Prostate gland (tissue), 2 donors: ENCODE measurements at regions not wholly inside any gene's neighbourhood (a gene's known extent, or its start where the extent isn't known, plus 50 kb on each side); places are given as distances from the start of the nearest gene placed in this dataset.

Experiments used
- DNase-seq: peaks from one replicate; pipeline ENCODE4 v3.0.0-alpha.2; 2019; ENCODE audit warnings: low spot score
- H3K27ac ChIP-seq, 2 donors: fragments of 200-600 bp; sonication (generic); 2 replicates each; pipeline ENCODE4 v1.5.1; 2017 to 2019
- H3K27me3 ChIP-seq: fragments of 200-600 bp; sonication (generic); replicated peaks from 2 replicates; pipeline ENCODE4 v1.5.1; 2019; ENCODE audit not compliant: insufficient read depth
- H3K36me3 ChIP-seq, 2 donors: fragments of 200-600 bp; sonication (generic); 1 replicate in 1 of 2; 2 replicates in 1 of 2; pipeline versions ENCODE4 v1.5.1 to v1.8.1; 2017 to 2019
- H3K4me1 ChIP-seq: fragments of 200-600 bp; sonication (generic); replicated peaks from 2 replicates; pipeline ENCODE4 v1.5.1; 2019
- H3K4me3 ChIP-seq, 2 donors: fragments of 200-600 bp; sonication (generic); 2 replicates each; pipeline ENCODE4 v1.5.1; 2017 to 2019
- H3K9me3 ChIP-seq: fragments of 200-600 bp; sonication (generic); 2 replicates; pipeline ENCODE4 v1.5.1; 2017
- POLR2A ChIP-seq: fragments of 450-650 bp; IDR thresholded peaks from one replicate; pipeline ENCODE4 v1.6.1; 2016; ENCODE audit warnings: antibody characterized with exemption, mild to moderate bottlenecking
- POLR2AphosphoS5 ChIP-seq: sonication (generic); formaldehyde crosslinking; IDR thresholded peaks from one replicate; pipeline ENCODE4 v1.6.1; 2017; ENCODE audit warnings: antibody characterized with exemption
- WGBS: methylation state at CpG from one replicate; pipeline ENCODE4 v1.1.5; 2018; 5-methylcytosine and 5-hydroxymethylcytosine counted together
- intact Hi-C: fragments of 100-400 bp; cut with DNase I; formaldehyde crosslinking; loops from one replicate; pipeline ENCODE4 v1.14.2; 2022
- TF ChIP-seq, protein P1 (sequence below), 4 experiments: fragments of 200-600 bp in 2 of 4; fragments of 450-650 bp in 2 of 4; sonication (generic) in 2 of 4; IDR thresholded peaks; 1 replicate in 3 of 4; 2 replicates in 1 of 4; pipeline ENCODE4 v1.5.1; 2016 to 2019; ENCODE audit warnings: antibody characterized with exemption in 4 of 4, mild to moderate bottlenecking in 2 of 4, moderate library complexity in 2 of 4

DNA sequence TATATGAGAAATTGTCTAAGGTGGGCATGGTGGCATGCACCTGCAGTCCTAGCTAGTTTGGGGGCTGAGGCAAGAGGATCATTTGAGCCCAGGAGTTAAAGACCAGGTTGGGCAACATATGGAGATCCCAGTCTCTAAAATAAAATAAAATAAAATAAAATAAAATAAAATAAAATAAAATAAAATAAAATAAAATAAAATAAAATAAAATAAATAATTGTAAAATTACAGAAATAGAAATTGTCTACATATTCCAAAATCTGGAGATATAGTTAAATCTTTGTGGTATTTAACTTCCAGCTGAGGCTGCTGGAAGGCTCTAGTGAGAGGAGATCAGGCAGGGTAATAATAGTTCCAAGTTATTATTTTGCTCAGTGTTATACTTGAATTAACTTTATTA lies 1432.1 kb upstream of the CDH2 start:
- TF ChIP-seq, protein P1, sequence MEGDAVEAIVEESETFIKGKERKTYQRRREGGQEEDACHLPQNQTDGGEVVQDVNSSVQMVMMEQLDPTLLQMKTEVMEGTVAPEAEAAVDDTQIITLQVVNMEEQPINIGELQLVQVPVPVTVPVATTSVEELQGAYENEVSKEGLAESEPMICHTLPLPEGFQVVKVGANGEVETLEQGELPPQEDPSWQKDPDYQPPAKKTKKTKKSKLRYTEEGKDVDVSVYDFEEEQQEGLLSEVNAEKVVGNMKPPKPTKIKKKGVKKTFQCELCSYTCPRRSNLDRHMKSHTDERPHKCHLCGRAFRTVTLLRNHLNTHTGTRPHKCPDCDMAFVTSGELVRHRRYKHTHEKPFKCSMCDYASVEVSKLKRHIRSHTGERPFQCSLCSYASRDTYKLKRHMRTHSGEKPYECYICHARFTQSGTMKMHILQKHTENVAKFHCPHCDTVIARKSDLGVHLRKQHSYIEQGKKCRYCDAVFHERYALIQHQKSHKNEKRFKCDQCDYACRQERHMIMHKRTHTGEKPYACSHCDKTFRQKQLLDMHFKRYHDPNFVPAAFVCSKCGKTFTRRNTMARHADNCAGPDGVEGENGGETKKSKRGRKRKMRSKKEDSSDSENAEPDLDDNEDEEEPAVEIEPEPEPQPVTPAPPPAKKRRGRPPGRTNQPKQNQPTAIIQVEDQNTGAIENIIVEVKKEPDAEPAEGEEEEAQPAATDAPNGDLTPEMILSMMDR (IDR thresholded peaks at IDR 0.05): no peak
- TF ChIP-seq POLR2AphosphoS5 (no peak), POLR2A (no peak)
- intact Hi-C loops: no loop called here

DNA sequence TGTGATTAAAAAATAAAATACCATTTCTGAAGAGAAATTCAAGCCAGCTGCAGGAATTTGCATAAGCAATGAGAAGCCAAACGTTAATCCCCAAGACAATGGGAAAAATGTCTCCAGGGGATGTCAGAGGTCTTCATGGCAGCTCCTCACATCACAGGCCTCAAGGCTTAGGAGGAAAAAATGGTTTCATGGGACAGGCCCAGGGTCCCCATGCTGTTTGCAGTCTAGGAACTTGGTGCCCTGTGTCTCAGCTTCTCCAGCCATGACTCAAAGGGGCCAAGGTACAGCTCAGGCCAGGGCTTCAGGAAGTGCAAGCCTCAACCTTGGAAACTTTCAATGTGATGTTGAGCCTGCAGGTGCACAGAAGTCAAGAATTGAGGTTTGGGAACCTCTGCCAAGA lies 1428.4 kb upstream of the CDH2 start:
- Histone ChIP-seq H3K36me3 (no peaks in the 10 kb centered on the region), H3K4me3 (no peak overlapping the region), H3K27me3 (no peaks in the 10 kb centered on the region), H3K4me1 (no peaks in the 10 kb centered on the region), H3K27ac (no peak overlapping the region), H3K9me3 (no peaks in the 10 kb centered on the region)
- intact Hi-C loops: no loop called here
- DNase-seq: no peak
- TF ChIP-seq POLR2A (no peak), POLR2AphosphoS5 (no peak)
- TF ChIP-seq, protein P1 (IDR thresholded peaks at IDR 0.05): no peak
- WGBS: 78% methylated on average over 1 of the region's 1 CpG

More for the DNA sequence above, 1432.1 kb upstream of the CDH2 start:
- DNase-seq: no peak
- Histone ChIP-seq H3K36me3 (no peaks in the 10 kb centered on the region), H3K4me3 (no peak overlapping the region), H3K4me1 (no peaks in the 10 kb centered on the region), H3K27me3 (no peaks in the 10 kb centered on the region), H3K27ac (no peak overlapping the region), H3K9me3 (no peaks in the 10 kb centered on the region)

DNA sequence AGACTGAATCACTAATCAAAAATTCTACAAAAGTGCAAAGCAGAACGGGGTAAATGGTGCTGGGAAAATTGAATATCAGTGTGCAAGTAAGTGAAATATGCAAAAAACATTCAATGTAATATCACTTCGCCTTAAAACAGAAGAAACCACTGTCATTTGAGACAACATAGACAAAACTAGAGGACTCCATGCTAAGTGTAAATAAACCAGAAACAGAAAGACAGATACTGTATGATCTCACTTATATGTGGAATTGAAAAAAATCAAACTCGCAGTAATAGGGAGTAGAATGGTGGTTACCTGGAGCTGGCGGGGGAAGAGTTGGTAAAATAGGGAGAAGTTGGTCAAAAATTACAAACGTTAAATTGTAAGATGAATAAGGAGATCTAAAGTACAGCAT lies 1420.0 kb upstream of the CDH2 start:
- Histone ChIP-seq H3K4me3 (no peak overlapping the region), H3K27ac (no peak overlapping the region), H3K36me3 (no peaks in the 10 kb centered on the region), H3K9me3 (no peaks in the 10 kb centered on the region), H3K27me3 (no peaks in the 10 kb centered on the region), H3K4me1 (no peaks in the 10 kb centered on the region)
- no peak for DNase-seq
- intact Hi-C loops: no loop called here
- no peak for TF ChIP-seq POLR2AphosphoS5
- TF ChIP-seq POLR2A: no peak
- 93% methylated on average over 5 of the region's 5 CpGs for WGBS

DNA sequence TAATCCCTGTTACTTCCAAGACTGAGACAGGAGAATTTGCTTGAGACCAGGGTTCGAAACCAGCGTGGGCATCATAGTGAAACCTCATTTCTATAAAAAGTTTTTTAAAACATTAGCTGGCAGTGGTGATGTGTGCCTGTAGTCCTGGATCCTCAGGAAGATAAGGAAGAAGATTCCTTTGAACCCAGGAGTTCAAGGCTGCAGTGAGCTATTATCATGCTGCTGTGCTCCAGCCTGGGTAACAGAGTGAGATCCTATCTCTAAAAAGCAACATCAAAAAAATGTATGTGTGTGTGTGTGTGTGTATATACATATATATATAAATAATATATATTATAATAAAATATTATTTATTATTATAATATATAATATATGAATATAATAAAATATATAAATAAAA lies 1417.6 kb upstream of the CDH2 start:
- TF ChIP-seq, protein P1 (IDR thresholded peaks at IDR 0.05): no peak
- TF ChIP-seq POLR2AphosphoS5 (no peak), POLR2A (no peak)
- intact Hi-C loops: no loop called here
- WGBS: 92% methylated on average over 2 of the region's 2 CpGs

DNA sequence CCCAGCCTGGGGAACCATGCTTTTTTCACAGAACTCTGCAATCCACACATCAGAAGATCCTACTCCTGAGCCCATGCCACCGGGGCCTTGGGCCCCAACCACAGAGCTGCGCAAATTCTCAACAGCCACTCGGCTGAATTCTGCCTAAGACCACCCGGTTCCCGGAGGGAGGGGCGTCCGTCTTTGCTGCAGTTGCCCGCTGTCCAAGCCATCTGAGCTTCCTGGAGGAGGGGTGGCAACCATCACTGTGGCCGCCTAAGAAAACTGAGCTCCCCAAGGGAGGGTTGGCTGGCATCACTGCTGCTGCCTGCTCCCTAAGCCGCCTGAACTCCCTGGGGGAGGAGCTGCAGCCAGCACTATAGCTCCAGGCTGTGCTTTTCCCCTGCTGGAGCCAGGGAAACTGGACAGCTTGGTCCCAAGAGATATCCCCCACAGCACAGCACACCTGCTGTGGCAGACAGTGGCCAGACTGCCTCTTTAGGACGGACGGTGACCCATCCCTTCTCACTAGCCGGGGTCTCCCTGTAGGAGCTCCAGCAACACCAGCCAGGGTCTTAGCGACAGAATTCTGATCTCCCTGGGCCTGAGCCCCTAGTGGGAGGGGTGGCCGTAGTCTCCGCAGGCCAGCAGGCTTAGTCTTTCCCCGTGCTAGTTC lies 1411.6 kb upstream of the CDH2 start:
- Histone ChIP-seq H3K36me3 (no peaks in the 10 kb centered on the region), H3K4me3 (no peak overlapping the region)
- 86% methylated on average over 17 of the region's 17 CpGs for WGBS

More for the DNA sequence above, 1417.6 kb upstream of the CDH2 start:
- H3K27me3 ChIP-seq: no peaks in the 10 kb centered on the region
- no peak overlapping the region for H3K27ac ChIP-seq
- no peaks in the 10 kb centered on the region for H3K36me3 ChIP-seq
- no peak overlapping the region for H3K4me3 ChIP-seq
- no peaks in the 10 kb centered on the region for H3K9me3 ChIP-seq
- DNase-seq: no peak
- H3K4me1 ChIP-seq: no peaks in the 10 kb centered on the region

More for the DNA sequence above, 1411.6 kb upstream of the CDH2 start:
- no peaks in the 10 kb centered on the region for H3K27me3 ChIP-seq
- DNase-seq: no peak
- TF ChIP-seq, protein P1 (IDR thresholded peaks at IDR 0.05): no peak
- TF ChIP-seq POLR2A (no peak), POLR2AphosphoS5 (no peak)
- H3K9me3 ChIP-seq: no peaks in the 10 kb centered on the region
- no peaks in the 10 kb centered on the region for H3K4me1 ChIP-seq
- intact Hi-C loops: no loop called here
- no peak overlapping the region for H3K27ac ChIP-seq
